Fibroblast of gingiva (primary cell): ENCODE measurements at regions not wholly inside any gene's neighbourhood (a gene's known extent, or its start where the extent isn't known, plus 50 kb on each side); places are given as distances from the start of the nearest gene placed in this dataset.
A peak's percentile ranks its signal among the peaks of the same experiment; 100 is the strongest.
"Not testable (repeated sequence)": the region's sequence is repeated elsewhere in the genome, so short reads cannot be mapped to it uniquely, and the experiment has no call there.

ENCODE experiments used
- DNase-seq: peaks from one replicate; pipeline ENCODE4 v3.0.0-alpha.2; 2011; ENCODE audit warnings: low read depth

GRCh38 chr21:31455506-31455905 lies 111.4 kb upstream of the TIAM1 start:
- no peak for DNase-seq

GRCh38 chr21:31450980-31451379 lies 106.9 kb upstream of the TIAM1 start:
- DNase-seq = no peak

DNA sequence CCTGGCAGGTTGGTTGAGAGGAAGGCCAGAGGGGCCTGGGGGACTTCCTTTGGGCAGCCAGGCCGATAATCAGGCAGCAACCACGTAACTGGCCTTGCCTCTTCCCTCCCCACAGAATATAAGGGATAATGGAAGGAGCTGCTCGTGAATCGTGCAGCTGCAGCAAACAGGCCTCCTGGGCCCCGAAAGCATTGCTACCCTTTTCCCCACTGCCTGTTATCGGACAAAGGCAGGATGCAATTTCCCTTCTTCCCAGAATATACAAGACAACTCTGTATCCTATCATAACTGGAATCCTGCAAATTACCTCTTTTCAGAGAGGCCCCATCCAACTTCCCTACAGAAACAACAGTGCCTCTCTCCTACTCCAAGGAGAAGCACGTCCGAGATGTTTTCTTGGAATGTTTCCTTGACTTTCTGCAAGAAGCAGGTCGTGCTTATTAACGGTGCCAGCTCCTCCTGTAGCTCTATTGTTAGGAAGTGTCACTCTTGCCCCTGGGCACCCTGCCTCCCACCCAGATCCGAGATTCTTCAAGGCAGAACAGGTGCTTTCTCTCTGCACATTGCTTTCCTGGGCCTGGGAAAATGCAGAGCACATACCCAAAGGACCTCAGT lies 106.0 kb upstream of the TIAM1 start:
- DNase-seq = no peak

DNA sequence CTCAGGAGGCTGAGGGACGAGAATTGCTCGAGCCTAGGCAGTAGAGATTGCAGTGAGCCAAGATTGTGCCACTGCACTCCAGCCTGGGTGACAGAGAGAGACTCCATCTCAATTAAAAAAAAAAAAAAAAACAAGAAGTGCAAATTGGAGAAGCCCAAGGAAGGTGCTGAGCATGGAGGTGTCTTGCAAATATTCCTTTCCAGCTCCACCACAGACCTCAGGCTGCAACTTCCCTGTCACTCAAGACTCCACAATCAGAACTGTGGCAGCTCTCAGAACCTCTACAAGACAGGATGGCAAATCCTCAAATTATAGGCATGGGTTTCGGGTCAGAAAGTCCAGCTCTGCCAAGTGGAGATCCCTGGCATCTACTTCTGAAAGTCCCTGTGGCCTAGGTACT lies 104.4 kb upstream of the TIAM1 start:
- DNase-seq = no peak

DNA sequence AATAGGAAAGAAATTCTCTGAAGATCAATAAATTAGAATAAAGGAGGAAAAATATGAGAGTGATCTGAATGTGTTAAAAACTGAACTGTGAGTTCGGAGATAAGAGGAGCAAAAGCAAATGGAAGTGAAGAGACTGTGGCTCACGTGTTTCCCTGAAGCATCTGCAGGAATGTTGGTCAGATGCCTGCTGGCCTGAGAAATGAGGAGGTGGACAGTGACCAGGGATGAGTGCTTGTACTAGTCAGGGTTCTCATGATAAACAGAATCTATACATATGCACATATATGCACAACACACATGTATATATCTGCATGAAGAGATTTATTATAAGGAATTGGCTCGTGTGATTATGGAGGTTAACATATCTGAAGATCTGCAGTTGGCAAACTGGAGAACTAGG lies 103.4 kb upstream of the TIAM1 start:
- no peak for DNase-seq

DNA sequence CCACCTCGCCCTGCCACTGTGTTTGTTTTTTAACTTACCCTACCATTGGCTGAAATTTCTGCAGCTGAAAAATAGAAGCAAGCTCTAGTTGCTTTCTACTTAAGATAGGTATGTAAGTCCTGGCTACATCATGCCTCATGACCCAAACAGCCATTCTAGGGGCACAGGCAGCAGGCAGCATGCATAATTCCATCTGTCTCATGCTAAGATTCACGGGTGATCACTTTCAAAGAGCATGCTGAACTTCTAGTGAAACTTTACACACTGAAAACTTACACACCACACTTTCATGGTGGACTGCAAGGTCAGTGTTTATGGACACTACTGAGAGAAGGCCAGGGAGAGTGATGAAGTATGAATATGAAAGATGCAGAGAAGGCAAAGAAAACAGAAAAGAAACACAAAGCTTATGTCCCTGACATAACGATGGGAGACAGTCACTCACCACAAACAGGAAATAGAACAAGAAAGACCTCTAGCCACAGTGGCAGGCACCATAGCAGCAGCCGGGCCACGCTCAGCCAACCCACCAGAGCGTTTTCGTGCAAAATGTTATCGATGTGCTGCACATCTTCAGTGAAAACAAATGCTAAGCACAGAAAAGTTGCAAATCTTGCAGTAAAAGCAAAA lies 102.3 kb upstream of the TIAM1 start:
- DNase-seq = no peak

DNA sequence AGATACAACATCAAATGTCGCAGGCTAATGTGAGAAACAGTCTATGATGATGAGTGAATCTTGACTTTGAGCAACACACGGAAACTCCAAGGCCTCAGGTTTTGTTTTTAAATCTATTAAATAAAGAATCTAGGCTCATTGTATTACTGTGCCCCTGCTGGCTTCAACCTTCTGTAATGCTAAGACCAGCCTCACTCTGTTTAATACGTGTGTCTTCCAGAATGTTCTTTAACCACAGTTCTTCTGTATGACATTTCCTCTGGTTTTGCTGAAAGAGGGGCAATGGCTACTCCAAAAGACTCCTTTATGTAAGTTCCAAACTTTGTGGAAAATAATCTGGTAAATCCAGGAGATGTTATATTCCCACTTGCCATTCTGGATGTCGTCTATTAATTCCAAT lies 101.1 kb upstream of the TIAM1 start:
- no peak for DNase-seq

- DNase-seq = no peak
Observed at GRCh38 chr21:31443736-31444521, 99.9 kb upstream of the TIAM1 start.

DNA sequence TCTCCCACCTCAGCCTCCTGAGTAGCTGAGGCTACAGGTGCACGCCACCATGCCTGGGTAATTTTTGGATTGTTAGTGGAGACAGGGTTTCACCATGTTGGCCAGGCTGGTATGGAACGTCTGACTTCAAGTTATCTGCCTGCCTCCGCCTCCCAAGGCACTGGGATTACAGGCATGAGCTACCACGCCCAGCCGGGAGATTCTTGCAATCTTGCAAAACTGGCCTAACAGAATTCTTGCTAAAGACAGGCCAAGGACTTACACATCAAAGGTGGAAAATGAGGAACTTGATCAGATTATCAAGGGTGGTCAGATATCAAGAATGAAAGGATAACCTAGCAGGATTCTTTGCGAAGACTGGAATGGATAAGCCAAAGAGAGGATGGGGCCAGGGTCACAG lies 98.3 kb upstream of the TIAM1 start:
- DNase-seq = no peak

DNA sequence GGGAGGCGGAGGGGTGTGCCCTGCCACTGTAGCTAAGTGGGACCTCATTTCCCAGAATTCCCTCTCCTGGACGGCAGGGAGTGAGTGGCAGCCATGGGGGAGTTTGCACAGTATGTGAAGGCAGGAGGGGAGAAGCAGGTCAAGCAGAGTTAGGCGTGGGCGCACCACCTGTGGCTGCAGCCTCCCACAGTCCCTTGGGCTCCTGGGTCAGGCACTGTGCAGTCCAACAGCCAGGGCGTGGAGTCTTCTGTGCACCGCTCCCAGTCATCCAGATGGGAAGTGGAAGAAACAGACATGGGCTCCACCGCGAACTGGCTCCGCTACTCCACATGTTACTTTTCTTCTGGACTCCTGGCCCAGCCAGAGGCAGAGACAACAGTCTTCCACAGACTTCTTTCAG lies 85.4 kb upstream of the TIAM1 start:
- DNase-seq = no peak

DNA sequence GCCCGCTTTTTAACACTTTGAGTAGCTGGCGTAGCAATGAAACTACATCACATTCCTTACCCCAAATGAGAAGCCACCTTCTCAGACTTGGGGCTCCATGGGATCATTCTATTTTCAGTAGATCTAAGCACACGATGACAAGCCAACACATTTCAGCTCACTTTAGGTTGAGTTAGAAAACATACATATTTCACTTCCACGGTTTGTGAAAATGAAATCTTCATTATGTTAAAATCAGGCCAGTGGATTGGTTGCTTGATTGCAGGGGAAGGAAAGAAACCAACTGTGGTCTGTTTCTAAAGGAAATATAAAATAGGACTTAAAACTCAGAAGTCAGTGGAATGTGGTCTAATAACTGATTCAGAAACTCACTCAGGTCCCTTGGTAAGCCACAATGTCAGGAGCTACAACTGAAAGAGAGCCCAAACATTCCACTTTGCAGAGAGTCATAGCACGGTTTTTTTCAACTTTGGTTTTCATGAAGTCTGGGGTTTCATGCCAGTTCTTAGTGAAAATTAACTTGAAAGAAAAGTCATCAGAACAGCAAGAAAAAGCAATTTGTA lies 82.3 kb upstream of the TIAM1 start:
- DNase-seq = no peak

DNA sequence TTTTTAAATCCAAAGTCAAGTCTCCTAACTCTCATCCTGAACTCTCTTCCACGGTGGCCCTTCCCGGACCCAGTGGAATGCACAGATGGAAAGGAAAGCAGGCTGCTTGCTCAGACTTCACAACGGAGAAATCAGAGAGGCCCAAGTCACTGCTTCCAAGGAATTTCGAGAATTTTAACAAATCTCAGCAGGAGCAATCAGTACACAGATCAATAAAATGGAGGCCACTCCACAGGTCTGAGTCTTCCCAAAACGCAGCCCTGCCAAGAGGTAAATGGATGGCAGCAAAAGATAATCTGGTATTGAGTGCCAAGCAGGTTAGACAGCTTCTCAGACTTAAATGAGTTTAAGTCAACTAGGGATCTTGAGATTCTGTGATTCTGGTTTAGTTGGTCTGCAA lies 81.1 kb upstream of the TIAM1 start:
- DNase-seq = no peak

DNA sequence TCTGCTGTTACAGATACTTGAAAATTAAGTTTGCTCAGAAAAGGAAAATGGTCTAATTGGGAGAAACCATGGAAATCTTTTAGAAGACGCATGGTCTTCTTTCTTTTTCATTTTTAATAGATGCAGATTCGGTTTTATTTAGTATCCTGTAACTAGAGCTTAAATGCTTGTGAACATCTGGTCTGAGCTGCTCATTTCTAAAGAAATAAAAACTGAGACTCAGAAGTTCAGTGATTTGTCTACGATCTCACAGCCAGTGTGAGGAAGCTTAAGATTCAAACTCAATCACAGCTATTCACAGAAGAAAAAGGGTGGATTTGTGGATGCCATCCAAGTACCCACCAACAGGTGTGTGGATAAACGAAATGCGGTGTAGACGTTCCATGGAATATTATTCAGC lies 80.0 kb upstream of the TIAM1 start:
- DNase-seq = no peak

GRCh38 chr21:31420988-31421387 lies 76.9 kb upstream of the TIAM1 start:
- no peak for DNase-seq

- no peak for DNase-seq
Observed at GRCh38 chr21:31420354-31420753, 76.3 kb upstream of the TIAM1 start.

DNA sequence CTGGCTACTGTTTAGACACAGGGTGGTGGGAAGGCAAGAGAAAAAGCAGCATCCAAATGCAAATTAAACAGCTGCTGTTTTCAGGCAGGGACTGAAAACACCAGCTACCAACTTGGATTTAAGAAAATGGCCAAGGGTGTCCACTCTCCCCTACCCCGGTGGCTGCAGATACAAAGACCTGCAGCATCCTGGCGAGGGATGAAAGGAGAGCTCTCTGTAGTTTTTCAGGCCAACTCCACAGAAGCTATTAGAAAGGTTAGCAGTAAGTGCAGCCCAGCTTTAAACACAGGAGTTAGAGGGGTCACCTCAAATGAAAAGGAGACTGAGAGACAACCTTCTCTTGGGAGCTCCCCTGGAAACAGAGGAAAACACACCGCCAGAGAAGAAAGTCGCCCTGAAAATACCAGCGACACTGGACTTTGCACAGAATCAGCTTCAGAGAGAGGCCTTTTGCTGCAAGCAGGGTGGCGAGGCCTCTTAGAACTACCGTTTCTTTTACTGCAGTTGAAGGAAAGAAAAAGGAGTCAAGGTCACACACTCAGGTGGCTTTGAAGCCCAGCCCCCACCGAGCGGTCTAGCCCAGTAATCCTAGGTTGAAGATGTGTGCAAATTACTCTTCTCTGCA lies 74.4 kb upstream of the TIAM1 start:
- no peak for DNase-seq

GRCh38 chr21:31417214-31417613 lies 73.2 kb upstream of the TIAM1 start:
- DNase-seq = not testable (repeated sequence)

DNA sequence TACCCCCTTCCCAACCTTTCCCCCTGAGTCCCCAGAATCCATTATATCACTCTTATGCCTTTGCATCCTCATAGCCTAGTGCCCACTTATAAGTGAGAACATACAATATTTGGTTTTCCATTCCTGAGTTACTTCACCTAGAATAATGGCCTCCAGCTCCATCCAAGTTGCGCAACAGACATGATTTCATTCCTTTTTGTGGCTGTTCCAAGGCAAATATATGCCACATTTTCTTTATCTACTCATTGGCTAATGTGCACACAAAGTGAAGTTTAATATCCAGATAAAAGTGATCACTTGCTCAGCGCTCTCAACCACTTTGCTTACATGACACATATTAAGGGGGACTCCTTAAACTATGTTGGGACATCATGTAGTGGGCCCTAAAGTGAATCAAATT lies 72.4 kb upstream of the TIAM1 start:
- peak; percentile 16 for DNase-seq

DNA sequence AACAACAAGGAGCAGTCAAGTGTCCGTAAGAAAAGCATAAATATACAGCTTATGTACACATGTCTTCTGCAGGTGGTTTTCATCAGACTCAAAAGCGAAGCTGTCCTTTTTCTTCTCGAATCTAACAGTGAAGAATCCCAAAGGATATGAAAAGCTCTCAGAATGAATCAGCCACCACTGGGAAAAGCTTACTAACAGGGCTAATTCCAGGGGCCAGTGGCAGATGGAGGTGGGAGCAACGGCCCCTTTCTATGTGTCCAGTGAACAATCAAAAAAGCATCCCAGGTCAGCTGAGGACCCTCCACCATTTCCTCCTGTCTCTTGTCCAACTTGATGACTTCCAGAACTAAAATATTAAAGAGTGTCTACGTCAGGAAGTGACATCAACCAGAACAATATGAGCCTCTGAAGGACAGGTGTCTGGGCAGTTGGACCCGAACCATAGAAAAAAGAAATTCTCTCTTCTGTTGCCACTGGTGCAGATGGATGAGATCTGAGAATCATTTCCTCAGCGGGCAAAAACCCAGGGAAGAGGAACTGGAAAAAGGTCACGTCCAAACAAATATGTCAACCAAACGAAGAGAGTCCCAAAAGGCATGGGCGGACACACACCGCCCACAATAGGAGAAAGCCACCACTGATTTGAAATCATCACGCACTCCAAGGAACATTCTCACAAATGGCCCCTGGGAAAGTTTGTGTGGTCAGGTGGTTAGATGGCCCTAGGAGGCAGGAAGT lies 70.4 kb upstream of the TIAM1 start:
- no peak for DNase-seq

- DNase-seq = no peak
Observed at GRCh38 chr21:31413698-31414097, 69.6 kb upstream of the TIAM1 start.

GRCh38 chr21:31410499-31411131 lies 66.6 kb upstream of the TIAM1 start:
- no peak for DNase-seq
